NOMO-1 (cell line): ENCODE measurements at regions not wholly inside any gene's neighbourhood (a gene's known extent, or its start where the extent isn't known, plus 50 kb on each side); places are given as distances from the start of the nearest gene placed in this dataset.

Experiments used
- DNase-seq, 2 experiments: peaks; one replicate each; lab custom pipeline; 2025; ENCODE audit not compliant: unreplicated experiment in 2 of 2; lab: John Stamatoyannopoulos, UW

- no peak for DNase-seq
Measured at GRCh38 chr4:187921946-187922623, 73.5 kb upstream of the ZFP42 start.

- DNase-seq: no peak
Measured at GRCh38 chr4:187929024-187929423, 66.5 kb upstream of the ZFP42 start.

- DNase-seq: no peak
Measured at GRCh38 chr4:187934766-187935165, 60.8 kb upstream of the ZFP42 start.

DNA sequence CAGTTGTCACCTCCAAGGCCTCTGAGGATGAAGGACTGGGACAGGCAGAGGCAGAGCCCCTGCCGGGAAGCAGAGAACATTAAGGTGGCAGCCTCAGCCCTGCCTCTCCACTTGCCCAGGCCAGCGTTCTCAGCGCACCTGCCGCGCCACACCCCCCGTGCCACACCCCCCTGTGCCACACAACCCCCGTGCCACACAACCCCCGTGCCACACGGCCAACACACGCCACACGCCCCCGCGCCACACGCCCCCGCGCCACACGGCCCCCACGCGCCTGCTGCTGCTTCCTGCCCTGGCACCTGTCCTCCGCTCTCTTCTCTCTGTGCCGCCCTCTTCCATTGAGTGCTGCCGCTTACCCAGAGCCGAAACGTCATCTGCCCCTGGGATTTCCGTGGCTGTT, 58.0 kb upstream of the ZFP42 start:
- no peak for DNase-seq

- DNase-seq: no peak
Measured at GRCh38 chr4:187940299-187940698, 55.3 kb upstream of the ZFP42 start.

DNA sequence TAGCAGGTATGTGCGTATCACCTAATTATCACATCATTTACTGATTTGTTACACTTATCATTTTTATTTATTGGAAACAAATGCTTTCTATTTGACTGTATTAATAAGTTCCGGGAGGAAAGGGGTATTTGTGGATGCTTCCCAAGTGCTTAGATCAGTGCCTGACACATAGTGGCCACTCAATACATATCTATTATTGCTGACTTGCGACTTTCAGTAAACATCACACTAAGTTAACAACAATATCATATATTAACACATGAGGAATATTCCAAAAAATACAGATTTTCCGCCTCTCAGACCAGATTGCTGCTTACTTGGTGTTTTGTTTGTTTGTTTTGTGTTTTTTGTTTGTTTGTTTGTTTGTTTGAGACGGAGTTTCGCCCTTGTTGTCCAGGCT, 52.6 kb upstream of the ZFP42 start:
- no peak for DNase-seq

GRCh38 chr4:187944179-187944578, 51.4 kb upstream of the ZFP42 start:
- no peak for DNase-seq
